Endothelial cell (in vitro differentiated cells): ENCODE measurements at regions not wholly inside any gene's neighbourhood (a gene's known extent, or its start where the extent isn't known, plus 50 kb on each side); places are given as distances from the start of the nearest gene placed in this dataset.

Experiments used
- DNase-seq: peaks from one replicate; pipeline ENCODE4 v3.0.0; 2021; ENCODE audit warnings: low spot score
- H3K27ac Mint-ChIP-seq: one replicate; pipeline ENCODE4 v1.8.0; 2021; ENCODE audit warnings: mixed read lengths, inconsistent platforms; ENCODE audit not compliant: unreplicated experiment
- H3K27me3 Mint-ChIP-seq: one replicate; pipeline ENCODE4 v1.8.0; 2021; ENCODE audit warnings: mild to moderate bottlenecking, moderate library complexity, mixed read lengths, inconsistent platforms; ENCODE audit not compliant: unreplicated experiment
- H3K36me3 Mint-ChIP-seq: one replicate; pipeline ENCODE4 v1.8.0; 2021; ENCODE audit warnings: mild to moderate bottlenecking, low read depth, mixed read lengths, inconsistent platforms; ENCODE audit not compliant: unreplicated experiment
- H3K4me1 Mint-ChIP-seq: one replicate; pipeline ENCODE4 v1.8.0; 2021; ENCODE audit warnings: mild to moderate bottlenecking, mixed read lengths, inconsistent platforms; ENCODE audit not compliant: unreplicated experiment
- H3K4me3 Mint-ChIP-seq: one replicate; pipeline ENCODE4 v1.8.0; 2021; ENCODE audit warnings: mild to moderate bottlenecking, mixed read lengths, inconsistent platforms; ENCODE audit not compliant: unreplicated experiment
- H3K9me3 Mint-ChIP-seq: one replicate; pipeline ENCODE4 v1.8.0; 2021; ENCODE audit warnings: mixed read lengths, inconsistent platforms; ENCODE audit not compliant: unreplicated experiment
- TF ChIP-seq, protein P1 (sequence below): fragments of 200-600 bp; sonication (generic); IDR thresholded peaks from one replicate; pipeline ENCODE4 v1.5.0; 2021; ENCODE audit warnings: antibody characterized with exemption; ENCODE audit not compliant: unreplicated experiment

DNA sequence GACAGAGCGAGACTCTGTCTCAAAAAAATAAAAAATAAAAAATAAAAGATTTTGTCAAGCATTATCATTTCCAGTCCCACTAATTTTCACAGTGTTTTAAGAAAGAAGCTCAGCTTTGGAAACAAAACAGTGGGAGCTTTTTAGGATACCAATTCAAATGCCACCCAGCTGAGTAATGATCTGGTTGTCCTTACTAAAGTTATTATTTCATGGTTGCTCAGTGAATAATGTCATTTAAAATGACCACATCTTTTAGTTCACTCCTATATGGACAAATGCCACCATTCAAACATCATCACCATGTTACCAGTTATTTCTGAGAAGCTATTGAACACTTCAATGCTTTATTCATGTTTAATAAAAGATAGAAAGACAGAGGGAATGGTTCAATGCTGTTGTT, 365.0 kb downstream of the CCER1 start:
- no peaks in the 10 kb centered on the region for H3K9me3 Mint-ChIP-seq
- no peak for DNase-seq
- no peaks in the 10 kb centered on the region for H3K36me3 Mint-ChIP-seq
- TF ChIP-seq, protein P1, sequence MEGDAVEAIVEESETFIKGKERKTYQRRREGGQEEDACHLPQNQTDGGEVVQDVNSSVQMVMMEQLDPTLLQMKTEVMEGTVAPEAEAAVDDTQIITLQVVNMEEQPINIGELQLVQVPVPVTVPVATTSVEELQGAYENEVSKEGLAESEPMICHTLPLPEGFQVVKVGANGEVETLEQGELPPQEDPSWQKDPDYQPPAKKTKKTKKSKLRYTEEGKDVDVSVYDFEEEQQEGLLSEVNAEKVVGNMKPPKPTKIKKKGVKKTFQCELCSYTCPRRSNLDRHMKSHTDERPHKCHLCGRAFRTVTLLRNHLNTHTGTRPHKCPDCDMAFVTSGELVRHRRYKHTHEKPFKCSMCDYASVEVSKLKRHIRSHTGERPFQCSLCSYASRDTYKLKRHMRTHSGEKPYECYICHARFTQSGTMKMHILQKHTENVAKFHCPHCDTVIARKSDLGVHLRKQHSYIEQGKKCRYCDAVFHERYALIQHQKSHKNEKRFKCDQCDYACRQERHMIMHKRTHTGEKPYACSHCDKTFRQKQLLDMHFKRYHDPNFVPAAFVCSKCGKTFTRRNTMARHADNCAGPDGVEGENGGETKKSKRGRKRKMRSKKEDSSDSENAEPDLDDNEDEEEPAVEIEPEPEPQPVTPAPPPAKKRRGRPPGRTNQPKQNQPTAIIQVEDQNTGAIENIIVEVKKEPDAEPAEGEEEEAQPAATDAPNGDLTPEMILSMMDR, result no peak
- H3K27me3 Mint-ChIP-seq, result no peaks in the 10 kb centered on the region
- H3K4me3 Mint-ChIP-seq, result no peak overlapping the region
- H3K27ac Mint-ChIP-seq, result no peak overlapping the region
- no peaks in the 10 kb centered on the region for H3K4me1 Mint-ChIP-seq

DNA sequence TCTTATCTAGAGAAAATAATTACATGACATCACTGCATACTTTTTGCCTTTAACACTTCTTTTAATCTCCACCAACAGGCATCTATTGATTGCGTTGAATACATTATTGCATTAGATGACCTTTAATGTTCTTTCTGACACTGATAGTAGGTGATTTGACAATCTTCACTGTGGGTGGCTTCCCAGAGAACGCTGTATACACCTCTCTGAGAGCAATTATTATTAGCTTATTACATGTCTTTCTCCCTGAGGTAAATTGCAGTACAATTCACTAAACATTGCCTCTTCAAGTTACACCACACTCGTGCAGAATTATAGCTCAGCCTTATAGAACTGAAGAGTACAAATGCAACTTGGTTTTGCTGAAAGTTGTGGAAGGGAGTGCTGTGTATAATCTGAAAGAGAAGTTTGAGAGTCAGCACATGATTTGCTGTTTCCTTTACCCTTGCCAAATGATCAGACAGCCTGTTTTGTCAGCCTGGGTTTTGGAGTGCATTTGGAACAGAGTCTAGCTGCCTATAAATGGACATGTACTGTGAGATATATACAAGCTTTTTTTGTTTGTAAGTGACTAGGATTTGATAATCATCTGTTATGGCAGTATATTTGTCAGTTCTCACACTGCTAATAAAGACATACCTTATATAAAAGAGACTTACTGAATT, 369.2 kb downstream of the CCER1 start:
- no peaks in the 10 kb centered on the region for H3K4me1 Mint-ChIP-seq
- no peak for DNase-seq
- H3K4me3 Mint-ChIP-seq, result no peak overlapping the region
- H3K27ac Mint-ChIP-seq, result no peak overlapping the region
- TF ChIP-seq, protein P1, result no peak
- no peaks in the 10 kb centered on the region for H3K36me3 Mint-ChIP-seq
- H3K9me3 Mint-ChIP-seq, result no peaks in the 10 kb centered on the region
- no peaks in the 10 kb centered on the region for H3K27me3 Mint-ChIP-seq

- Mint-ChIP-seq H3K4me1 (no peaks in the 10 kb centered on the region), H3K27me3 (no peaks in the 10 kb centered on the region), H3K27ac (no peak overlapping the region), H3K9me3 (no peaks in the 10 kb centered on the region), H3K4me3 (no peak overlapping the region), H3K36me3 (no peaks in the 10 kb centered on the region)
- no peak for DNase-seq
- TF ChIP-seq, protein P1, result no peak
Measured at GRCh38 chr12:90576707-90577106, 378.3 kb downstream of the CCER1 start.

DNA sequence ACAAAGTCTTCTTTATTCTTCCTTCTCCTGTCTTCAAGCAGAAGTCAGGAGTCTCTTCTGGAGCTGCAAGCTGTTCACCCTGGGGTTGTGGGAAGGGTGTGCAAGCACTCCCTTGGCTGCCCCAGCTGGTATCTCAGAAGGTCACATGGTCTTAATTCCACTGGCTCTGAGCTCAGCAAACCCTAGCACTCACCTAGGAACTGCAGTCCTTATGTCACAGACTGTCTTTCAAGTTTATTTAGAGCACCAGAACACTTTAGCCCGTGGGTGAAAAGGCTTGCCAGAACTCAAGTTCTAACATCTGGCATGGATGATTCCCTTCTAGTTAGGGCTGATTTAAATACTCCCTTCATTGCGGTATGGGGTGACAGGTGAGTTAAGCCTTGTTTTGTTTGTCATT, 379.0 kb downstream of the CCER1 start:
- no peaks in the 10 kb centered on the region for H3K4me1 Mint-ChIP-seq
- no peaks in the 10 kb centered on the region for H3K36me3 Mint-ChIP-seq
- no peak overlapping the region for H3K27ac Mint-ChIP-seq
- no peak overlapping the region for H3K4me3 Mint-ChIP-seq
- TF ChIP-seq, protein P1, result no peak
- H3K27me3 Mint-ChIP-seq, result no peaks in the 10 kb centered on the region
- no peak for DNase-seq
- H3K9me3 Mint-ChIP-seq, result no peaks in the 10 kb centered on the region

DNA sequence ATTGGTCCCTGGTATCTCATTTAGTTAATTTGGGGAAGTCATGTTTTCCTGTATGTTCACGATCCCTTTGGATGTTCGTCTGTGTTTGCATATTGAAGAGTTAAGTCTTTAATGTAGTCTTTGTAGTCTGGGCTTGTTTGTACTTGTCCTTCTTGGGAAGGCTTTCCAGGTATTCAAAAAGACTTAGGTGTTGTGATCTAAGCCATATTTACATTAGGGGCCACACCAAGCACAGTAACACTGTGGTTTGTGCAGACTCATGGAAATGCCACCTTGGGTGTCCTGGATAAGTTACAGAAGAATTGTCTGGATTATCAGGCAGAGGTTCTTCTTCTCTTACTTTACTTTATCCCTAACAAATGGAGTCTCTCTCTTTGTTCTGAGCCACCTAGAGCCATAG, 380.3 kb downstream of the CCER1 start:
- no peak overlapping the region for H3K27ac Mint-ChIP-seq
- H3K4me1 Mint-ChIP-seq, result no peaks in the 10 kb centered on the region
- H3K27me3 Mint-ChIP-seq, result no peaks in the 10 kb centered on the region
- no peaks in the 10 kb centered on the region for H3K9me3 Mint-ChIP-seq
- no peak for DNase-seq
- no peak overlapping the region for H3K4me3 Mint-ChIP-seq
- TF ChIP-seq, protein P1, result no peak
- no peaks in the 10 kb centered on the region for H3K36me3 Mint-ChIP-seq
